CD4-positive, alpha-beta T cell treated with Interleukin-6 for 4 hours (primary cell): ENCODE measurements at regions not wholly inside any gene's neighbourhood (a gene's known extent, or its start where the extent isn't known, plus 50 kb on each side); places are given as distances from the start of the nearest gene placed in this dataset.
"Not testable (repeated sequence)": the region's sequence is repeated elsewhere in the genome, so short reads cannot be mapped to it uniquely, and the experiment has no call there.

Experiments
- DNase-seq: peaks from one replicate; pipeline ENCODE4 v3.0.0-alpha.2; 2020; ENCODE audit warnings: mixed read lengths

DNA sequence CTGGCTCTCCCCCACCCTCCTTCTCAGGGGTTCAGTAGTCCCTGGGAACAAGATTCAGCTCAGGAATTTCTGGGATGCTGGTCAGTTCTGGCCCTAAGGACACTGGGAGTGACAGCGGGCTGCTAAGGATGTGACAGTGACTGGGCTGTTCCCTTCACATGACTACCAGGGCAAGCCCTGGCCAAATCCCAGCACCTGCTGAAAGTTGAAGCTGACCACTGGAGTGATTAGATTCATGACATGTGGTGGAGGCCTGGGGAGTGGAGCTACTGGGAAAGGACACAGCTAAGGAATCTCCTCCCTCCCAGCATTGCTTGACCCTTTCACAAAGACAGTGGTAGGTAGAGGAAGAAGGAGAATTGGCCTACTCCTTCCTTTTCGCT, 204.9 kb downstream of the DAD1 start:
- no peak for DNase-seq

DNA sequence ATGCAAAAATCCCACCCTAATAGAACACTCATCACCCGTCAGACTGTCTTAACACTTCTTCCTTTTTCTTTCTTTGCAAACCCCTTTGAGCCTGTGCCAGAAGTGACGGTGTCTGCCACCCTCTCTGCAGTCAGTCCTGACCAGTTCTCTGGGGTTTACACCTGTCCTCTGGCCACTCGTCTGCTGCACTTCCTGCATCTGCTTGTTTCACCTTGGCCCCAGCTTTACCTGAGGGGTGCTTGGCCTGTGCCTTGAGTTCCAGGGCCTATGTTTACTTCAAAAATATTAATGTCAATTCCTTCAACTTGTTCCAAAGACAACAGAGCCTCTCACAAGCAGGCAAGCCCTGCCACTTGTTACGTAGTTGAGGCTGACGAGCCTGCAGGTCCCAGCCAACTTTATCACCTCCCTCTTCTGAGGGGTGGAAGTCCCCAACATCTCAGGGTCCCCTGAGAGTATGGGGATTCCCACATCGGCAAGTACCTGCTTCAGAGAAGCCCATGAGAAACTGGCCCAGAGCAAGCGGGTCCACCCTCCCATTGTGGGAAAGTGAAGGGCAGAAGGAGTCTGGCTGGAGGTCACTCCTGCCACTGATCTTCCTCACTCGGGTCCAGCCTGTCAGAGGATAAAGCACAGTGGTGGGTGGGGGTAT, 205.4 kb downstream of the DAD1 start:
- peak; percentile 4 for DNase-seq

DNA sequence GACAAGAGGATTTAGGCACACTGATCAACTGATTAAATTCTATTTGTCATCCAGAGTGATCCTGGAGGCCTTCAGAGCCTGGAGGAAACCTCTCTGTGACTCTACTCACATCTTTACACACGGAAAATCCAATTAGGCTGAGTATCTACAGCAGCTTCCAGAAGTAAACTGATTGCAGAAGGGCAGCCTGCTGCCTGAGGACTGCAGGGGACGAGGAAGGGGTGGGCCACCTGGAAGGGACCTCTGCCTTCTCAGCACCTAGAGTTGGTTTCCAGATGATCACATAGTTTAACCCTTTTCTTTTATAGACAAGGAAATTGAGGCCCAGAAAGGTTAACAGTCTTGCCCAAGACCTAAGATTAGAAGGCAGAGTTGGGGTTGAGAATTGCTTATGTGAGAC, 206.1 kb downstream of the DAD1 start:
- no peak for DNase-seq

DNA sequence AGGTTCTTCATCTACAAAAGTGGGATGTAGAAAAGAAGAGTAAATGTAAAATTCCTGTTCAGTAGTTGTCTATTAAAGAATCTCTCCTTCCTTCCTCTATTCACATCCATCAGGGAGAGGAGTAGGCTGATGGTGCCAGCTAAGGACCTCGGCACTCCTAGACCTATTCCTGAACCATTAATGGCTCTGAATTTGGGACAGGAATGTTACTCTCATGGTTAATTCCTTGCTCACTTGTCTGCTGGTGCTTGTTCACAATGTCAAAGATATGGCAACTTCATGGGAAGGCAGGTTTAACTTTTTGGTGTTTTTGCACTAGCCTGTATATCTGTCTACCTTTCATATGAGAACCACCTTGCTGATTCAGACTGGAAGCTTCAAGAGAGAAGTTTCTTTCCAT, 206.6 kb downstream of the DAD1 start:
- DNase-seq, result no peak

DNA sequence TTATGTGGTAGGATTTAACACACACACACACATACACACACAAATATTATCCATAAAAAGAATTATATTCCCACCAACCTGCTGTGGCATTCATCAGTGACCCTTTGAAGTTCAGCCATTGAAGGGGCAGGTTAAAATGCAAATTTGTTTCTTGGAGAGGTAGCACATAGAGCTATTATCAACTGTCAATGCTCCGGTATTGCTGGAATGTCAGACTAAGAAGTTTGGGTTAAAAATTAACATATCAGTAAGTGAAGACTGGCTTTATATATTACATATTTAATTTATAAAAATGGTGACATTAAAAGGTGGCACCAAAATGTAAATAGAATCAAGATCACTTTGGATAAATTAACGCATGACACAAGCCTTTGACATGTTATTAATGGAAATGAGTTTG, 207.3 kb downstream of the DAD1 start:
- DNase-seq, result no peak

DNA sequence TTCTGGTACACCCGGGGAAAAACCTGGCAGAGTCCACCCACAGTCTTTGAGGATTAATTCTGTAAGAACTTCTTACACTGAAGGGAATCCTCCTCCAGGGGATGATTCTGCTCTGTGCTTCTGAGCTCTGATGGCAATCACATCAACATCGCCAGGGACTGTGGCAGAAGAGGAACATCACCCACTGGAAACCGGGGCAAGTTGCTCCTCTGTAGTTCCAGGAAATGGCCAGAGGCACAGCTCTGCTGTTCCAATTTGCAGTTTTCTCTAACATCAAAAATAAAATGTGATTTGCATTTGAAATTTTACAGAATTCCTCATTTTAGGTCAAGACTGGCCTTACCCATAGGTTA, 207.6 kb downstream of the DAD1 start:
- no peak for DNase-seq

DNA sequence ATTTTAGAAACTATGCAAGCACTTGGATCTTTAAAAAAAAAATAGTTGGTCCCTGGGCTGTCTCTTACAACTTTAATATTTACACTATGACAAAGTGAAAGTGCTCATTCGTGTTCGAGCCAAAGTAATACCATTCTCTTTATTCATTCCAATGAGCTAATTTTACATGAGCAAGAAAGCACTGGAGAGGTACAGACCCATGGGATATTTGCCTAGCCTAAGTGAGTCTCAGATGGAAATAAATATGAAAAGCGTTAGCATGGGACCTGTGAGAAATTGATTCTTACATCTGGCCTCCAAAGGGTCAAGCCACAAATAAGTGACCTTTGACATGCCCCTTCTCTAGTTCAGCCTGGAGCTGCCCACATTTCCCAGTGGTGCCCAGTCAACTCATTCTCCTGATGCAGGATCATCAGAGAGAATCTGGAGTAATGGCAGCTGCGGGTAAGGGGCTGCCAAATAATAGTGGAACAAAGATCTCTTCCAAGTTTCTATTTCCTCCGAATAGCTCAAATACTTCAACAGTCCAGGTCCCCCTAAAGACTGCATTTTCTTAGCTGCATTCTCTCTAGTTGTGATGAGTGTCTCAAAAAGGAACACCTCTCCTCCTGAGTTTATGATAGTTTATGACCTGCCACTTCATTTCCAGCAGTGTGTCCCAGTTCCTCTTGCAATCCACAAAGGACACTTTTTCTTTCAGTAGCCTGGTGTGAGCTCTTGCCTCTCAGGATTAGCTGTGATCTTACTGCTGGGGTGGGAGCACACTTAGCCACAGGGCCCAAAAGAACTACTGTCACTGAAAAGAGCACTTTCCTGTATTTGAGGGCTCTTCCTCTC, 208.2 kb downstream of the DAD1 start:
- no peak for DNase-seq

DNA sequence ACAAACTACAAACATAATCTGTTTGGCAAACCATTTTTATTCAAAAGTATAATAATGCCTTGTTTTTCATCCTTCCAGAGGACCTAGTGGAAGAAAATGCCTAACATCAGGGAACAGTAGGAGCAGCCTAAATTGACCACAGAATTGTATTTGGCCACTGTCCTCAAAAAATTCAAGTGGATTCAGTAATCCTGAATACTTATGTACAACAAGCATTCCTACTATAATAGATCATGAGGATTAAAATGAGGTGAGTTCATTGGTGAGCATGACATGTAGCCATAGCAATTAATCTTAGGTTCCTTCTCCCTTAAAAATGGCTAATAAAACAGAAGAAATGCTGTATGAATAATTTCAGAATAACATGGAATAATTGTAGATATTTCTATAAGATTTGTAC, 209.3 kb downstream of the DAD1 start:
- DNase-seq, result no peak

DNA sequence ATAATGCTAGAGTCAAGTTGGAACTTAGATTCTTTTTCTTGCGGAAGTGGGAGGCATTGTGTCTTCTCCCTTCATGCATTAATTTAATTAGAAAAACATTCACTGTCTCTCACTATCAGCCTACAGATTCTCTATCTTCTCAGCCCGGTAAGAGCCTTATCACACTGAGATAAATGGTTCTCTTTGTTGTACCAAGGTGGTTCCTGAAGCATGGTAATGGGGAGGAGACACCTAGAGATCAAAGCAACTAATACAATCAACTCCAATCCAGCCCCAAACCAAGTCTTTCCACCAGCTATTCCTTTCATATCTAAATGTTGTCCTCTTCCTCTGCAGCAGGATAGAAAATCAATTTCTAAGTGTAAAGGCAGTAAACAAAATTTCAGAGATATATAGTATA, 210.8 kb downstream of the DAD1 start:
- no peak for DNase-seq

DNA sequence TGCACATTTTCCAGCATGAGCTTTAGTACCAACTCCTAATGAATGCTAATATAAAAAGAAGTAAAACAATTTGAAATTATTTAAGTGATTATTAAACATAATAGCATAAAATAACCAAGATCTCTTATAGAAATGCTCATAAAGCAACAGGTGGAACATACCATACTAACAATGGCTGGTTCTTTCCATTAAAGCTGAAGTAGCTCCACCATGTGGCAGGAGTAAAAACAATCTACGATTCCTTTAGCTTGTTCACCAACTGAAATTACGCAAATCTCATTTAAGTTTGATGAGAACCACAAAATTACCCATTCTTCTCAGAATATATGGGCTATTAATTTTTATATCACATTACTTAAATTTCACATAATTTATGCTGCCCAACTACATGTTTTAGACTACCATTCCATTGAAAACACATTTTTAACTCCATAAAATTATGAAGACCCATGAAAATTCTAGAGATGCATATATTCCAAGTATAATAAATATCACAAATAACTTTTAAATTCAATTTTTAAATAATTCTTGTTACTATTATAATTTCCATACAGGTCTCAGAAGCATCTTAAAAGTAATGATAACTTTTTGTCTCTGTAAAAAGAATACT, 213.6 kb downstream of the DAD1 start:
- DNase-seq, result no peak

DNA sequence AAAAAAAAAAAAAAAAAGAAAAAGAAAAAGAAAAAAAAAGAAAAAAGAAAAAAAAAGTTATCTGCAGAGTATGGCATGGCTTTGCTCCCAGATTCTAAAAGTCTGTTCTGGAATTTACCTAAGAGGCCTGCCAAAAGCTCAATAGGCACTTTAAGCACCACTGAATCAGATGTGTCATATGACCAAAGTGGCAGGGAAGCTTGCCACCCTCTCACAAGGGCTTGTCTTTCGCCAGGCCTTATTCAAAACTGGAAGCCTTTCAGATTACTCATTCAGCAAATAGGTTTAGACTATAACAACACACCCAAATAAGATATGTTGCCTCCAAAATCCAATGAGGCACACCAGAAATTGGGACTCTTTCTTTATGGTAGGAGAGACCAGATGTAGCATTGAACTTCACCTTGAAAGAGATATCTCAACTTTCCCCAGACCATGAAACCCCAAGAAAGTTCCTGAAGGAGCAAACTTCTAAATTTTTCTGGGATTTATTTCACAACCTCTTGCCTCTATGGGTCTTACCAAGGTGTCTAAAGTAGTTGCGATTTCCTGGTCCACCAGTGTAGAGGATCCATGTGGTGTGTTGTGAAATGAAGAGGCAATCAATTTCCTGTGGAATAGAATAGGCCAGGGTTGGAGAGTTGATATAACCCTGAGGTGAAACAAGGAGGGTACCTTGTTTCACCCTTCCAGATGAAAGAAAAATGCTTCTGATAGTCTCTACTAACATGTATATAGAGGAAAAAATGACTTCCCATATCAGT, 218.8 kb downstream of the DAD1 start:
- no peak for DNase-seq

DNA sequence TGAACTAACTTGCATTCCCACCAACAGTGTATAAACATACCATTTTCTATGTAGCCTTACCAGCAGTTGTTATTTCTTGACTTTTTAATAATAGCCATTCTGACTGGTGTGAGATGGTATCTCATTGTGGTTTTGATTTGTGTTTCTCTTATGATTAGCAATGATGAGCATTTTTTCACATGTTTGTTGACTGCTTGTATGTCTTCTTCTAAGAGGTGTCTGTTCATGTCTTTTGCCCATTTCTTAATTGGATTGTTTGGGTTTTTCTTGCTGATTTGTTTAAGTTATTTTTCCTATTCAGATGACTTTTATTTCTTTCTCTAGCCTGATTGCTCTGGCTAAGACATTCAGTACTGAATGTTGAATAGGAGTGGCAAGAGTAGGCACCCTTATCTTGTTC, 230.3 kb downstream of the DAD1 start:
- no peak for DNase-seq

DNA sequence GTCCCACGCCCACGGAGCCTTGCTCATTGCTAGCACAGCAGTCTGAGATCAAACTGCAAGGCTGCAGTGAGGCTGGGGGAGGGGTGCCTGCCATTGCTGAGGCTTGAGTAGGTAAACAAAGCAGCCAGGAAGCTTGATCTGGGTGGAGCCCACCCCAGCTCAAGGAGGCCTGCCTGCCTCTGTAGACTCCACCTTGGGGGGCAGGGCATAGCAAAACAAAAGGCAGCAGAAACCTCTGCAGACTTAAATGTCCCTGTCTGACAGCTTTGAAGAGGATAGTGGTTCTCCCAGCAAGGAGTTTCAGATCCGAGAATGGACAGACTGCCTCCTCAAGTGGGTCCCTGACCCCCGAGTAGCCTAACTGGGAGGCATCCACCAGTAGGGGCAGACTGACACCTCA, 239.7 kb downstream of the DAD1 start:
- DNase-seq, result not testable (repeated sequence)

DNA sequence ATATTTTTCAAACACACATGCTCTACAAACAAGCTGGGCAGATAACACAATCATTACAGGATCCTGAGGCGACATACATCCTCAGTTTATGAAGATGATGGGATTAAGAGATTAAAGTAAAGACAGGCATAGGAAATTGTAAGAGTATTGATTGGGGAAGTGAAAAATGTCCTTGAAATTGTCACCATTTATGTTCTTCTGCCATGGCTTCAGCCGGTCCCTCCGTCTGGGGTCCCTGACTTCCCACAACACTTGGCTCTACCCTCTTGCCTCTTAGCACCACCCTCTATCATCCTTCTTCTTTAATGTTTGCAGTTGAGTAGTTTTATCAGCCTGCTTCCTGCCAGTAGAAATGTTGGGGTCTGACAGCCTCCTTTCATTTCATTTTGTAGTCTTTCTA, 244.4 kb downstream of the DAD1 start:
- DNase-seq, result no peak

DNA sequence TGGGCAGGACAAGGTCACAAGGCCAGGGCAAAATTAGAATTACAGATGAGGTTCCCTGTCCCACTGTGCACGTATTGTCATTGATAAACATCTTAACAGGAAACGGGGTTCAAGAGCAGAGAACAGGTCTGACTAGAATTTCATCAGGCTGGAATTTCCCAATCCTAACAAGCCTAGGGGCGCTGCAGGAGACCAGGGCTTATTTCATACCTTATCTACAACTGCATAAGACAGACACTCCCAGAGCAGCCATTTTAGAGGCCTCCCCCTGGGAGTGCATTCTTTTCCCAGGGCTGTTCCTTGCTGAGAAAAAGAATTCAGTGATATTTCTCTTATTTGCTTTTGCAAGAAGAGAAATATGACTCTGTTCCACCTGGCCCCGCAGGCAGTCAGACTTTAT, 244.8 kb downstream of the DAD1 start:
- not testable (repeated sequence) for DNase-seq

DNA sequence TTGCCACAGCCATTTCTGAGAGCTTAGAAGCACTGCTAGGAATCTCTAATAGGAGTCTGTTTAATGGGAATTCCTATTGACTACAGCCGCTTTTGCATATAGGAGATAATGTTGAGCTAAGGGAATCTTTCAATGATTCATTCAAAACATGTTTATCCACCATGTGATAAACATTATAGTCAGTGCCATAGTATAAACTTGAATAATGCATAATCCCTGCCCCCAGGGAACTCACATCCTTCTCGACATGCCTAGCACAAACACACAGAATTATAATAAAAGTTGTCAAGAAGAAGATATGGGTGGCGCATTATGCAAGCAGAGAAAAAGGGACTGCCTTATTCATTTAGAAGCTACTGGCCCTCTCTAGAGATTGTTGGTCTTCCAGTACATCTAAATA, 248.0 kb downstream of the DAD1 start:
- DNase-seq, result no peak

DNA sequence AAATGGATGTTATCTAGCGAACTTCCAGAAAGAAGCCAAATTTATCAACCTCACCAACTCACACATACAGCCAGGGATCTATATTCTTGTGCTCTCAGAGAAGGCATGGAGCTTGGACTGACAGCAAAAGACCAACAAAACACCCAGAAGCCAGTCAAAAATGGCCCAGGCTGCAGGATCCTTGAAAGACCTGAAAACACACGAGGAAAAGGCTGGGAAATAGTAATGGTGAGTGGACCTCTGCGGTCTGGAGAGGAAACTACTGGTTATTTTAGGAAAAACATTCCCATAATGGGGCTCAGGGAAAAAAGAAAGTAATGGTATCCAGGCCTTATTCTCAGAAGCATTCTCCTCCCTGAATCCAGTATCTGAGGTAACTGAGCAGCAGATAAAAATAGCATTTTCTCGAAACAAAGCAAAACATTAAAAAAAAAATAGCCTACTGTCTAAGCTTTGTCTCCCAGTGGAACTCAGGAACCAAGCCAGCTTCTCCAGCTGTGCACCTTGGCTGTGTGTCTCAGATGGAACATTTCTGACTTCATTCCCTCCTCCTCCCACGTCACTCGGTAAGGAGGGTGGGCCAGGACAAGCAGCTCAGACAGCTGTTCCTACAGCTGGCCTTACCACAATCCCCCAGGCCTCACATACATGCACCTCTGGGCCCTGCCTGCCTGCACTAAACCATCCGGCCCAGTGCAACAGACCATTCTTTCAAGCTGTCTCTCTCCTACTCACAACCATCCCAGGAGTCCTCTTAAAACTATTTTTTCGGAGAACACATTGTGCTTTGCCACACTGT, 249.9 kb downstream of the DAD1 start:
- no peak for DNase-seq

DNA sequence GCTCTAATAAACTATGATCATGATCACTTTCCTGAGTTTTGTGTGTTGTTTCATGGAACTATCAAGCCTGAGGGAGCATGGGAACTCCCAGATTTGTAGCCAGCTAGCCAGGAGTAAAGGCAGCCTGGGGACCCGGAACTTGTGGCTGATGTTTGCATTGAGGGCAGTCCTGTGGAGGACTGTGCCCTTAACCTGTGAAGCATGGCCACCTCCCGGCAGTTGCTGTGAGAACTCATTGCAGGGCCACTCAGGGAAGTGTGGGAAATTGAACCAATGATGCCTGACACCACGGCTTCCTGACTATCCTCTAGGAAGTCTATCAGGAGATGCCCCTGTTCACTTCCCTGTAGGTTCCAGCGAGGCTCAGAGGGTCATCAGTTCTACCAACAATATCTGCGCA, 250.6 kb downstream of the DAD1 start:
- no peak for DNase-seq

DNA sequence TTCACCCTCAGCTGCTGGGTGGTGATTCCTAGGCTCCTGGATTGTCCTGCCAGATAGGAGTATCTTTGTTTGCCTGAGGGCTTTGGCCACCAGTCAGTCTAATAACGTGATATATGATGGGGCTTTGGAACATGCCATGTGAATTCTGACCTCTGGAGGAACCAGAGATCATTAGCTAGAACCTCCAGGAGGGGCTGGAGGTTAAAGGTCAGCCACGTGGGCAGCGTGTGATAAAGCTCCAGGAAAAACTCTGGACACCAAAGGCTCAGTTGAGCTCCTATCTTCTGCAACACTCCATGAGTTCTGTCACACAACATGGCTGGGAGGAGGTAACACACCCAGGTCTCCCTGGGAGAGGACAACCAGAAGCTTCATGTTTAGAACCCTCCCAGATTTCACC, 251.1 kb downstream of the DAD1 start:
- DNase-seq, result no peak

DNA sequence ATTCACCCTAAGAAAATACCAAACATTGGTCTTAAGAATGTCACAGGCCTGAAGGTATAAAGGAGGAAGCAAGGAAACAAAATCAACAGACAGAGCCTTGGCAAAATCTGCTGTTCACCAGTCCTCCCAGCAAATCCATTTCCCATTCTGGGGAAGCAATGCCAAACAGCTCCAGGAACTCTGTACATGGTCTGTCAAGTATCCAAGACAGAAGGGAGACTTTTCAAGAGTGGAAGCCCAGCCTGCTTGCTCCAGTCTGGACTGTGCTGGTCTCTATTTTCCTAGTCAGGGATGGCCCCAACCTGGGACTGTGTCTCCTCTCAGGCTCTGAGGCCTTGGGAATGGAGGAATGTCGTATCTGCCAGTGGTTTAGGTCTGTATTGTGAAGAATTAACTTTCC, 251.5 kb downstream of the DAD1 start:
- DNase-seq, result no peak

DNA sequence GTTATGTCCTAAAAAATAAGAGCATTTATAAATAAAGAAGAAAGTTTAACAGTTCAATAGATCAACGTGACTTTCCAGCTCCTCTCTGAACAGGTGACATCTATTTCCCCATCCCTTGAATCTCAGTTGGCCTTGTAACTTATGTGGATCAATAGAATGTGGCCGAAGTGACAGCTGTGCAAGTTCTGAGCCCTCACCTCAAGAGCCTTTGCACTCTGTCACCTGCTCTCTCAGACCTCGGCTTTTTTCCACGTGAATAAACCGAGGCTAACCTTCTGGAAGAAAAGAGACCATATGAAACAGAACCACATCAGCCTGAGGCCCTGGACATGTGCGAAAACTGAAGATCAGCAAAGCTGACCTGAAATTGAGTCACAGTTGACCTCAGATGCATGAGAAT, 253.0 kb downstream of the DAD1 start:
- DNase-seq, result no peak

DNA sequence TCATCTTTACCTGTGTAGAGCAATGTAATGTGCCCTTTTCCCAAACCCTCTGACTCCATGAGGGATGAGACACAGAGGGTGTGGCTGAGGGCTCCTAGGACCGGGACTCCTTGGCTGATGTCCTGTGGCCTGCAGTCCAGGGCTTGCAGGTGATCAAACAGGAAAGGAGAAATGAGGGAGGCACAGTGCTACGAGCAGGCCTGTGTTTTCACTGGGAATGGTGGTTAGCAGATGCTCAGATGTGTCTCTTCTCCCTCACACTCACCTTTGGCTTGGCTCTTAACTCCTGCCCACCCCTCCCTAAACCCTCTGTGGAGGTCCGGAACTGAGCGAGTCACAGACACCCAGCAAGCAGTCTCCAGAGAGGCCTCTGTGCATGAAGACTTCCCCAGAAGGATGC, 254.4 kb downstream of the DAD1 start:
- DNase-seq, result no peak

DNA sequence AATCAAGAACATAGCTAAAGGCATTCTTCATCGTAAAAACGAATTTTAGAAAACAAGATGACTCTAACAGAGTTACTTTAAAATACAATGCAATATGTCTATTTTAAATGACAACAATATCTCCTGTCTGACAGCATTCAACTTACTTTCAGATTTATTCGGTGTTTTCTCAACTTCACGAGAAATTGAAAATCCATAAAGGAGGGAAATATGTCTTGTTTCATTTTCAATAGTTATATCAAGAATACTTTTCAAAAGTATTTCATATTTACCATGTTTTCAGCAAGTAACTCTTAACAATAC, 254.8 kb downstream of the DAD1 start:
- DNase-seq, result no peak
